HG02943 (cell line): ENCODE measurements at regions not wholly inside any gene's neighbourhood (a gene's known extent, or its start where the extent isn't known, plus 50 kb on each side); places are given as distances from the start of the nearest gene placed in this dataset.
"Not testable (repeated sequence)": the region's sequence is repeated elsewhere in the genome, so short reads cannot be mapped to it uniquely, and the experiment has no call there.

Experiments used
- ATAC-seq: cut with Tn5 transposase; IDR thresholded peaks from one replicate; pipeline ENCODE4 v1.9.1; 2021; ENCODE audit warnings: mild to moderate bottlenecking, low read depth, moderate library complexity; ENCODE audit not compliant: unreplicated experiment

DNA sequence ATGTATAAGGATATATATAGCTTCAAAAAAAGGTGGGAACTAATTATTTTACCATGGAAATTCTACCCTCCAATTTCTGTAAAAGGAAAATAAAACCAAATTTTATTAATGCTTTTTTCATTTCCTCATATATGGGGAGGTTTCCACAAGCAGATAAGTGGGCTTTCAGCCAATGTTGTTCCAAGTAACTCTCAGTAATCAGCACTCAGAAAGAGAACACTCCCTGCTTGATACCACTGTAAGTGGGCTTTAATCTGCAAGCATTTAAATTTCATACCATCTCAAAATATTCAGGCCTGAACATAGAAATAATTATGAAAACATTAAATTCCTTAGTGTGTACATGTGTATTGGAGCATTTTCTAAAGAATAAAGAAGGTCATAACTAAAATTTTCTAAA, 827.6 kb downstream of the C12orf50 start:
- ATAC-seq, result no peak

DNA sequence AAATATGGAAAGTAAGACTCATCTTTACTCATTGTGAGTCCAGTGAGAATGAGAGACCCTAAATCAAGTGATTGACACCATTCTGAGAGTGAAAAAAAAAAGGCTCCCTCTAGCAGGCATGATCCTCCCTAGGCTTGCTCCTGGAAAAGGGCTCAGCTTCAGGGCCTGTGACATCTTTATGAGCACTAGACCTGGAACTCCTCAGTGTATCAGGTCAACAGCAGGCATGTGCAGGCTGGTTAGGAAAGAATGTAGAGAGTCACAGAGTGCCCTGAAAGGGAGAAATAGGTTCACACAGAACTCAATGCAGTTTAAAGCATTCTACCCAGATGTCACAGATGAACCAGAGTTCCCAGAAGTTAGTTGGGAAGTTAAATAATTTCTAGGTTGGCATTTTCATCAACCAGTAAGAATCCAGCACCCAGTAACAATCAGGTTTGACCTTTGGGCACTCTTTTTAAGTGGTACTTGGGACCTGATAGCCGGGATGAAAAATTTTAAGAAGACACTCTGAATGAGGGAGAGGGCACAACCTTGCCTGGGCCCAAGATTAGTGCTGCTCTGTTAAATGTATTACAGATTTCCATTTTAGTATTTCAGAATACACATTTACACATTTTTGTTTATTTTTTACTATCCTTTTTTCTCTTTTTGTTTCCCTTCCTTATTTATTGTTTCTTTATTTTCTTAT, 828.8 kb downstream of the C12orf50 start:
- ATAC-seq, result no peak

DNA sequence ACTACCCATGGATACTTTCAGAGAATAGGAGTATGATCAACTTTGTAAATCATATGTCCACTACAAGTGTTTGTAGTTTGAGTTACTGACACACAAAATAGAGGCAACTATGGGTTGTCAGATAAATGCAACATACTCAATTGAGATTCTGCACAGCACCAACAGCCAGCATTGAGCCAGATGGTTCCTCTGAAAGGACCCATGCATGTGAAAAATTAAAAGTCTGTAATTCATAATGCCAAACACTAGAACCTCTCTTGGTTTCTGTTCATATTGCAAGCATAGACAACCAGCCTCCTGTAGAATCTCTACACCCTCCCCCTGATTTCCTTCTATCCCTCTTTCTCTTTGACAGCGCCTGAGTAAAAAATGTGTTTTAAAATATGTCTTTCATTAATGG, 831.0 kb downstream of the C12orf50 start:
- no peak for ATAC-seq

DNA sequence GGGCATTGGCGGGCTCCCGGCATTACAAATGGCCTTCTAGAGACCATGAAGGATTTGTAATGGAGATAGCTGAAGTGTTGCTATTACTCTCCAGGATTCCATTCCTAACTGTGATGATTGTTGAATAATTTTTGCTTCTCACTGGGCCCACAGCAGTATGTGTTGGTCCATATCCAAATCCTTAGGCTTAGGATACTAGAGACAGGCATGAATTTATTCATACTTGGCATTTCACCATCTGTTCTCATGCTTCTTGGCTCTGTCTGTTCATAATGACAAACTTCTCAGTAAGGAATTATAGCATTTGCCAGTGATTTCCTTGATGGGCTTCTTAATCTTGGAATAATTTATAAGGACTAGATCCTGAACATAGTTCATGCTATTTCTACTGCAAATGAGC, 832.9 kb downstream of the C12orf50 start:
- ATAC-seq, result no peak

DNA sequence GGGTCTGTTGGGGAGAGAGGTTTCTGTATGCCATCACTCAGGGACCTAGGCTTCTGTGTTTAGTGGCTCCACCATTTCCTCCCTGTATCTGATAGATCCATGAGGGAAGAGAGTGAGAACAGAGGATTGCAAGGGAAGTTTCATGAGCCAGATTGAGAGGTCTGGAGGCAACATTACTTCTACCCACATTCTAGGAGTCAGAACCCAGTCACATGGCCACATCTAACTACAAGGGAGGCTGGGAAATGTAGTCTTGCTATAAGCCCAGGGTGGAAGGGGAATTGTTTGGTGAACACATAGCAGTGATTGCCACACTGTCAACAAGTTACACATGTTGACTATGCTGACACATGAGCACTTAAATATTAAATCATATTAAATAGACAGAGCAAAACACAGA, 834.8 kb downstream of the C12orf50 start:
- ATAC-seq, result not testable (repeated sequence)

DNA sequence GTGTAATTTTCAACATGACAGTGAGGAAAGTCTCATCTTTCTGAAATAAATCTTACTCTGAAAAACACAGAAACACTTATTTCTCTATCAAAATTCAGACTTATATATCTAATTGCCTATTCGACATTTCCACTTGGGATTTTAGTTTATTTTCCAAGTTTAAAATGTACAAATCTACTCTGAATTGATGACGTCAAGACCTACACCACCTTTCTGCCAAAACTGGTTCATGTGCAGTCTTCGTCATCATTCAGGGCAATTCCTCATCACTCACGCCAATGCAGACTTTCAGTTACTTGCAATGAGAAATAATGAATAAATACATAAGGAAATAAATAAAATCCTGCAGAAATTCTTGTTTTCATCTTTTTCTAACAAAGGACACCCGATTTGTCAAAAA, 843.8 kb downstream of the C12orf50 start:
- ATAC-seq, result no peak

DNA sequence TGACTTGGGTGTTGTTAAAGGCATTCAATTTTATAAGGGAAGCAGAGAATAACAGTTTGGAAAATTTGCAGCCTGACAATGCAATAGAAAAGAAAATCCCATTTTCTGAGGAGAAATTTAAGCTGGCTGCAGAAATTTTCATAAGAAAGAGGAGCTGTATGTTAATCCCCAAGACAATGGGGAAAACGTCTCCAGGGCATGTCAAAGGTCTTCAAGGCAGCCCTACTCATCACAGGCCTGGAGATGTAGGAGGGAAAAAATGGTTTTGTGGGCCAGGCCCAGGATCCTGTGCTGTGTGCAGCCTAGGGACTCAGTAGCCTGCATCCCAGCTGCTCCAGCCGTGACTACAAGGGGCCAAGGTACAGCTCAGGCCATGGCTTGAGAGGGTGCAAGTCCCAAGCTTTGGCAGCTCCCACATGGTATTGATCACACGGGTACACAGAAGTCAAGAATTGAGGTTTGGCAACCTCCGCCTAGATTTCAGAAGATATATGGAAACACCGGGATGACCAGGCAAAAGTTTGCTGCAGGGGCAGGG, 846.4 kb downstream of the C12orf50 start:
- no peak for ATAC-seq

DNA sequence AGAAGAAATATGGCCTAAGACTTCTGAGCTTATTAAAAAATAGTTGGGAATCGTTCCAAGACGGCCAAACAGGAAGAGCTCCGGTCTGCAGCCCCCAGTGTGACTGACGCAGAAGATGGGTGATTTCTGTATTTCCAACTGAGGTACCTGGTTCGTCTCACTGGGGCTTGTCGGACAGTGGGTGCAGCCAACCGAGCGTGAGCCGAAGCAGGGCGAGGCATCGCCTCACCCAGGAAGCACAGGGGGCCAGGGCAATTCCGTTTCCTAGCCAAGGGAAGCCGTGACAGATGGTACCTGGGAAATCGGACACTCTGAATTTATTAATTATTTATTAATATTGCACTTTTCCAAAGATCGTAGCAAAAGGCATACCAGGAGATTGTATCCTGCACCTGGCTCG, 857.8 kb downstream of the C12orf50 start:
- no peak for ATAC-seq

DNA sequence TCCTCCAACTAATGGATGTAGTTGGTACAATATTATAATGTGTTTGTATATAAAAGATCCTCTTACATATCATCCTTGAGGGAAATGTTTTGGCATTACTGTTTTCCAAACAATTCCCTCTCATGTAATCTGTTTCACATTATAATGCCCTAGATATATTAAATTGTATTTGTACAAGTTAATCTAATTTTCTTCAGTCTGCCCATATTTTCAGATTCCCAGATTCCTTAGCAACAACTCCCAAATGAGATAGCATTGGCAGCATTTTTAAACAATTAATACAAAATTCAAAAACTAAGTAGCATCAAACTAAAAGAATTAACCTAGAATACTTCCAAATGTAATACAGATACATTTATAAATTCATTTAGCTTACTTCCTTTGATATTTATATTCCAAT, 860.2 kb downstream of the C12orf50 start:
- ATAC-seq, result no peak

DNA sequence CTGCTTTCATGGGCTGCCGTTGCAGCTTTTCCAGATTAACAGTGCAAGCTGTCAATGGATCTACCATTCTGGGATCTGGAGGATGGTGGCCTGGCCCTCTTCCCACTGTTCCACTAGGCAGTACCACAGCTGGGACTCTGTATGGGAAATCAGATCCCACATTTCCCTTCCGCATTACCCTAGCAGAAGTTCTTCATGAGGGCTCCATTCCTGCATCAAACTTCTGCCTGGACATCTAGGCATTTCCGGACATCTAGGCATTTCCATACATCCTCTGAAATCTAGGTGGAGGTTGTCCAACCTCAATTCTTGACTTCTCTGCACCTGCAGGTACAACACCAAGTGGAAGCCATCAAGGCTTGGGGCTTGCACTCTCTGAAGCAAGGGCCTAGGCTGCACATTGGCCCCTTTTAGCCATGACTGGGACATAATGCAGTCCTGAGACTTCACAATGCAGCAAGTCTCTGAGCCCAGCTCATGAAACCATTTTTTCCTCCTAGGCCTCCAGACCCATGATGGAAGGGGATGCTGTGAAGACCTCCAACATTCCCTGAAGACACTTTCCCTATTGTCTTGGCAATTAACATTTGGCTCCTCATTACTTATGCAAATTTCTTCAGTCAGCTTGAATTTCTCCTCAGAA, 863.3 kb downstream of the C12orf50 start:
- no peak for ATAC-seq

DNA sequence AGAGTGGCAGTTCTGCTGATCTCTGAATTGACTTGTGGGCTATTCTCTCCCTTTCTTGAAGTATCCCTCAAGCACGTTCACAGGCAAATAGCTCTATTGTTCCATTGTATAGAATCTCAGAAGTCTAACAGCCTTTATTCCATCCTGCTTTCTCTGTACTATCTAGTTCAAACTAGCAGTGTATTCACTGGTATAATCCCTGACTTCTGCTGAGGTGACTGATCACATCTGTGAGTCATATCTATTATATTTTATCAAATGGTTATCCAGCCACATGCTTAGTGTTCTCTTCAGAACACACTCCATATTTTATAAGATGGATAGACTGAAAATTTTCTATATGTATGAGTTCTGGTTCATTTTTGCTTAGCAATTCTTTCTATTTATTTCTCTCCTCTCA, 866.1 kb downstream of the C12orf50 start:
- ATAC-seq, result no peak

DNA sequence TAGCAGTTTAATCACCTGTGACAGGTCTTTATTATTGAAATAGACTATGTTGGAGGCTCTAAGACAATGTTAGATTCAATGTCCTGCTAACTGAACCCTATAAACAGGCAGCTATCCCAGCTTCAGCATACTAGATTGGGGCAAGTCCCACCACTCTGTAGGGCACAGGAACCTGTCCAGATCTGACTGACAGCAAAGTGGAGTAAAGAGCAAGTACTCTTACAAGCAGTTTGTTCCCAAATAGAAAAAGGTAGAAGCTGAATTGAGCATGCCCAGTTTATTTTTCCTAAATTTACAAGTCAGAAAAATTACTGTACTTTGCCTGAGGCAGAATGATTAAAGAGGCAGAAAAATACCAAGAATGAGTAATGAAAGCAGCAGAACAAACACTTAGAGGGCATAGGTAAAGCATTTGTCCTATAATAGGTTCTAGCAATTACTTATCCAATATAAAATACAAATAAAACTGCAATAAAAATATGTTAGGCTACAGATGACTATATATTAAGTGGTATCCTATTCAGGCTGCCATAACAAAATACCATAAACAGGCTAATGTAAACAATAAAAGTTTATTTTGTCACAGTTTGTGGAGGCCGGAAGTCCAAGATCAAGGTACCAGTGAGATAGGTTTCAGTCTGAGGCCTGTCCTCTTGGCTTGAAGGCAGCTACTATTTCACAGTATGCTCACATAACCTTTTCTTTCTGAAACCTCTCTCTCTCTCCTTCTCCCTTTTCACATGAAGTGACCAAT, 868.2 kb downstream of the C12orf50 start:
- ATAC-seq, result no peak

DNA sequence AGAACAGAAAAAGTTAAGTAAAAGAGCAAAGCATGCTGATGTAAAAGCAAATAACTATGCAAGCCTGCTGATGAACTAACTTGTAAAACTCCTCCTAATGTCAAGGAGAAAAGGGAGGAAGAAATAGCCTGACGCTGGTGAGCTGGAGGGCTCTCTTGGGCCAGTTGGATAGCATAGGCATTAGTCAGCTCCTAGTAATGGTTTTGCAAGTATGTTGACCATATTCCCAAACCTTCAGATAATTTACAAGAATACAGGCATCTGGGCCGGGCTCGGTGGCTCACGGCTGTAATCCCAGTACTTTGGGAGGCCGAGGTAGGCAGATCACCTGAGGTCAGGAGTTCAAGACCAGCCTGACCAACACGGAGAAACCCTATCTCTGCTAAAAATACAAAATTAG, 871.4 kb downstream of the C12orf50 start:
- no peak for ATAC-seq

DNA sequence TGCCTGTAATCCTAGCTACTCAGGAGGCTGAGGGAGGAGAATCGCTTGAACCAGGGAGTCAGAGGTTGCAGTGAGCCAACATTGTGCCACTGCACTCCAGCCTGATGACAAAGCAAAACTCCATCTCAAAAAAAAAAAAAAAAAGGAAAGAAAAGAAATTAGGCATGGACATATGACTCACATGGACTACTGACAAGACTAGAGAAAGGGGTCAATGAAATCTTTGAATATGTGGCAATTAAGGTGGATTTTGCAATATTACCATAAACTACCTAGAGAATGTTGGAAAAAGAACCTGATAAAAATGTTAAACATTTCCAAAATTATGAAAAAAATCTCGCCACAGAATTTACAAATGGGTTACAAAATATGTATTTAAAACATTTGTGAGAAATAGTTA, 873.6 kb downstream of the C12orf50 start:
- ATAC-seq, result no peak

DNA sequence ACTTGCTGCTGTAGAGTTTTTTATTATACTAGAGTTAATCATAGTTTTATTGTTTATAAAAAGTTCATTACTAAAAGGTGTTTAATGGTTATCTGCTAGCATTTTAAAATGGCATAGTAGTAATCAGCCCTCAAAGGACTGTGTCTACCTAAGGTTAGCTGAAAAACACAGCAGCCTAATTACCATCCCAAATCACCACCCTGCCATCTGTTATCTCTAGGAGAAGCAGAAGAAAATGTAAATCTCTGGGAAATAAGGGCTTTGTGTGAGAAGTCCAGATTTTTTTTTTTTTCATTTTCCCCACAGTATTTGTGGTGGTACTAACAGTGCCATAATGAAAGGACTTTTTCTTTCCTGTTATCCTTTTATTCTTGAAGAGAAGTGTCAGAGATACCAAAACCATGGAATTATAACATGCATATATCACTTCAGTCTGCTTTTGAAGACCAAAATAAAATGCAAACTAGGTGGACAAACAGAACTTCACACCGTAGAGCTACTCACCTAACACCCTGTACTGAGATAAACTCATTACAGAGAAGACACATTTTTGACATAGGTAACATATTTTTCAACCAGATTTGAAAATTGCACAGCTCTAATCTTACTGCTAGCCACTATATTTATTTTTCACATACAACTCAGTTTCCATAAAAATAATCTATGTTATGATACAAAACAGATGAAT, 876.2 kb downstream of the C12orf50 start:
- no peak for ATAC-seq

DNA sequence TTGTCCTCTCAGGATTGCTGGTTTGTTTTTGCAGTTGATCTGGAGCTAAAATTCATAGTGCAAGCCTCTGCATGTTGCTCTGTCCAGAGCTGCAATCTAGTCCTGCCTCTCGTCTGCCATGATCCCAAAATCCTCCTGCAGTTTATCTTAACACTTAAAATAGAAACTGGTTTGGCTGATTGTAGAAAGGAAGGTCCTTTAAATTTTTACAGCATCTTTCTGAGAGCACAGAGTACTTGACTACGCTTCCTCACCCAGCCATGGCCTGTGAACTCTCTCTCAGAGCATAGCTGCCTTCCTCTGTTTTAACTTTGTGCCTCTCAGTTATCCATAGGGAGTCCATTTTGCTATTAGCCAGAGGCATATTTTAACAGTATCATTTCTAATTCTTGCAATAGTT, 877.1 kb downstream of the C12orf50 start:
- ATAC-seq, result no peak

DNA sequence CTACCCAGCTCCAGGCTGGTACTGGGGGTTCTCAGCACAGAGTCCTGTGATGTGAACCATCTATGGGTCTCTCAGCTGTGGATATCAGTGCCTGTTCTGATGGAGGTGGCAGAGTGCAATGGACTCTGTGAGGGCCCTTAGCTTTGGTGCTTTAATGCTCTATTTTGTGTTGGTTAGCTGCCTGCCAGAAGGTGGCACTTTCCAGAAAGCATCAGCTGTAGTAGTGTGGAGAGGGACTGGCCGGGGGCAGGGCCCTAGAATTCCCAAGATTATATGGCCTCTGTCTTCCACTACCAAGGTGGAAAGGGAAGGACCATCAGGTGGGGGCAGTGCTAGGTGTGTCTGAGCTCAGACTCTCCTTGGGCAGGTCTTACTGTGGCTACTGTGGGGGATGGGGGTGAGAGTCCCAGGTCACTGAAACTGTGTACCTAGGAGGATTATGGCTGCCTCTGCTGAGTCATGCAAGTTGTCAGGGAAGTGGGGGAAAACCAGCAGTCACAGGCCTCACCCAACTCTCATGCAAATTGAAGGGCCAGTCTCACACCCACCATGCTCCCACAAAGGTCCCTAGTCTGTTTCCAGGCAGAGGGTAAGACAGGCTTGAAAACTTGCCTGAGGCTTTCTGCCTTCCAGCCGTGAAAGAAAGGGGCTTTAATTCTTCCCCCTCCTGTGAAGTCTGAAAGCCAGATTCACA, 878.1 kb downstream of the C12orf50 start:
- ATAC-seq, result no peak

DNA sequence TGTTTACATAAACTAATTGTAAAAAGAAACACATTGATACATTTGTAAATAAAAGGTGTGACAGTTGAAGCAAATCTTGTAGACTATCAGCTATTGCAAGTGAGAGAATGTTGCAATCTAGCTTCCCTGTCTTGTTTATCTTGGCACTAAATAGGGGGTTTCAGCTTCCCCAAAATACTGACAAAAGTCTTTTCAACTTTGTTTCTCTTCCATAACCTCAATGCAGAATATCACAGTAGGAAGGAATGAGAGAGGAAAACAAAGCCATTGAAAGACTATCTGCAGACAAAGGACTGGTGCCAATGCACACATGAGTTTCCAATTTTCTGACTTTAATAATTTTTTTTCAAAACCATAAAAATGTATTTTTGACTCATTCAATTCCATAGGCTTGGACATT, 886.2 kb upstream of the MGAT4C start:
- no peak for ATAC-seq

DNA sequence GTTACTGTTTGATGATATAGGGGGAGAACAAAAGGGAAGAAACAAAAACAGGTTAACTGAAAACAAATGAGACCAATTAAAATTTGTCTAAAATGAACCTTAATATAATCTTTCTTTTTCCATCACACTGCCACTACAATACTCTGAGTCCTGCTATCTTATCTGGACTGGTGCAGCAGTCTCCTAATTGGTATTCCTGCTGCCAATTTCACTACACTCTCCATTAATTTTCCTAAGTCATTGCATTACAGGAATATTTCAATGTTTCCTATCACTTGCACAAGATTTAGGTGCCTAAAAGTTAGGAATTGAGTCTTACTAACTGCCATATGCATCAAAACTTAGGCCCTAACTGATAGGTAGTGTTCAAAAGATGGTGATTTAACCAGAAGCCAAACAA, 884.9 kb upstream of the MGAT4C start:
- ATAC-seq, result no peak

DNA sequence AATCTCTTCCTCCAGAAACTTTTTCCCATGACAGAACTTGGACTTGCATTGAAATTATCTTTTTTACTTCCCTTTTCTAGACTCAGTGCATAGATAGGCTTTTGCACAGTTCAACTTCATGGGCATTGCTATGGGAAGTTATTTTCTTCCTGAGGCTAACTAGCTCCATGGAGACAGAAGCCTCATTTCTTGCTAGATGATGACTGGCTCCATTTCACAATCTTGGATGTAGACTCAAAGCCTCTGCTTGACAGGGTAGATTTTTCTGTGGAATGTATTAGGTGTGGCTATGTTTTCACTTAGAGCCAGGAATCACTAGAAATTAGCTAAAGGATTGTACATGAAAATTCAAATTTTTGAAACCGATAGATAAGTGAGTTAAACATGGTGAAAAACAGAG, 884.1 kb upstream of the MGAT4C start:
- no peak for ATAC-seq
